Adrenal gland (tissue), 5 donors: ENCODE measurements at regions not wholly inside any gene's neighbourhood (a gene's known extent, or its start where the extent isn't known, plus 50 kb on each side); places are given as distances from the start of the nearest gene placed in this dataset.

ENCODE experiments used
- POLR2A ChIP-seq, 2 donors: fragments of 450-650 bp; IDR thresholded peaks; one replicate each; pipeline ENCODE4 v1.6.1; 2017; ENCODE audit warnings: antibody characterized with exemption in 2 of 2, mild to moderate bottlenecking in 2 of 2, moderate library complexity in 1 of 2
- TF ChIP-seq, protein P1 (sequence below), 6 experiments: fragments of 450-650 bp in 4 of 6; fragments of 200-600 bp in 2 of 6; sonication (generic) in 1 of 6; IDR thresholded peaks; 1 replicate in 5 of 6; 2 replicates in 1 of 6; pipeline versions ENCODE4 v1.5.1 to v1.8.0; 2016 to 2021; ENCODE audit warnings: antibody characterized with exemption in 6 of 6, mild to moderate bottlenecking in 2 of 6, moderate library complexity in 1 of 6
- donor health status: DM: no; HTN: no; CAD: no.

- TF ChIP-seq, protein P1, sequence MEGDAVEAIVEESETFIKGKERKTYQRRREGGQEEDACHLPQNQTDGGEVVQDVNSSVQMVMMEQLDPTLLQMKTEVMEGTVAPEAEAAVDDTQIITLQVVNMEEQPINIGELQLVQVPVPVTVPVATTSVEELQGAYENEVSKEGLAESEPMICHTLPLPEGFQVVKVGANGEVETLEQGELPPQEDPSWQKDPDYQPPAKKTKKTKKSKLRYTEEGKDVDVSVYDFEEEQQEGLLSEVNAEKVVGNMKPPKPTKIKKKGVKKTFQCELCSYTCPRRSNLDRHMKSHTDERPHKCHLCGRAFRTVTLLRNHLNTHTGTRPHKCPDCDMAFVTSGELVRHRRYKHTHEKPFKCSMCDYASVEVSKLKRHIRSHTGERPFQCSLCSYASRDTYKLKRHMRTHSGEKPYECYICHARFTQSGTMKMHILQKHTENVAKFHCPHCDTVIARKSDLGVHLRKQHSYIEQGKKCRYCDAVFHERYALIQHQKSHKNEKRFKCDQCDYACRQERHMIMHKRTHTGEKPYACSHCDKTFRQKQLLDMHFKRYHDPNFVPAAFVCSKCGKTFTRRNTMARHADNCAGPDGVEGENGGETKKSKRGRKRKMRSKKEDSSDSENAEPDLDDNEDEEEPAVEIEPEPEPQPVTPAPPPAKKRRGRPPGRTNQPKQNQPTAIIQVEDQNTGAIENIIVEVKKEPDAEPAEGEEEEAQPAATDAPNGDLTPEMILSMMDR (IDR thresholded peaks at IDR 0.05) = no peak
- TF ChIP-seq POLR2A (IDR thresholded peaks at IDR 0.05) = no peak
These were observed 66.8 kb upstream of the ARHGAP18 start for GRCh38 chr6:129776542-129777330.
